GM18861 (cell line): ENCODE measurements at regions not wholly inside any gene's neighbourhood (a gene's known extent, or its start where the extent isn't known, plus 50 kb on each side); places are given as distances from the start of the nearest gene placed in this dataset.
"Not testable (repeated sequence)": the region's sequence is repeated elsewhere in the genome, so short reads cannot be mapped to it uniquely, and the experiment has no call there.

Source experiments
- ATAC-seq: cut with Tn5 transposase; IDR thresholded peaks from one replicate; pipeline ENCODE4 v1.9.1; 2021; ENCODE audit not compliant: unreplicated experiment

GRCh38 chr10:3954615-3955014 is 169.6 kb upstream of the KLF6 start:
- ATAC-seq, result no peak

- ATAC-seq, result not testable (repeated sequence)
Measured at GRCh38 chr10:3954007-3954406, 169.0 kb upstream of the KLF6 start.

GRCh38 chr10:3951993-3952392 is 167.0 kb upstream of the KLF6 start:
- no peak for ATAC-seq

GRCh38 chr10:3950676-3951275 is 165.8 kb upstream of the KLF6 start:
- no peak for ATAC-seq

- ATAC-seq, result no peak
Measured at GRCh38 chr10:3949711-3950110, 164.7 kb upstream of the KLF6 start.

GRCh38 chr10:3948843-3949242 is 163.8 kb upstream of the KLF6 start:
- ATAC-seq, result no peak

- ATAC-seq, result no peak
Measured at GRCh38 chr10:3946234-3947229, 161.5 kb upstream of the KLF6 start.

GRCh38 chr10:3945026-3945425 is 160.0 kb upstream of the KLF6 start:
- ATAC-seq, result no peak

GRCh38 chr10:3944591-3944990 is 159.6 kb upstream of the KLF6 start:
- no peak for ATAC-seq

- no peak for ATAC-seq
Measured at GRCh38 chr10:3943695-3944257, 158.8 kb upstream of the KLF6 start.

GRCh38 chr10:3942937-3943489 is 158.0 kb upstream of the KLF6 start:
- no peak for ATAC-seq

- ATAC-seq, result no peak
Measured at GRCh38 chr10:3941676-3942075, 156.7 kb upstream of the KLF6 start.

- ATAC-seq, result no peak
Measured at GRCh38 chr10:3936422-3937040, 151.5 kb upstream of the KLF6 start.

- ATAC-seq, result no peak
Measured at GRCh38 chr10:3935933-3936359, 150.9 kb upstream of the KLF6 start.

GRCh38 chr10:3935141-3935540 is 150.1 kb upstream of the KLF6 start:
- ATAC-seq, result peak; percentile 99

- ATAC-seq, result no peak
Measured at GRCh38 chr10:3933733-3934132, 148.7 kb upstream of the KLF6 start.

- ATAC-seq, result no peak
Measured at GRCh38 chr10:3932597-3933375, 147.8 kb upstream of the KLF6 start.

GRCh38 chr10:3931901-3932300 is 146.9 kb upstream of the KLF6 start:
- ATAC-seq, result no peak

- no peak for ATAC-seq
Measured at GRCh38 chr10:3931224-3931623, 146.2 kb upstream of the KLF6 start.

- ATAC-seq, result no peak
Measured at GRCh38 chr10:3928569-3928968, 143.6 kb upstream of the KLF6 start.
